GM21367 (cell line): ENCODE measurements at regions not wholly inside any gene's neighbourhood (a gene's known extent, or its start where the extent isn't known, plus 50 kb on each side); places are given as distances from the start of the nearest gene placed in this dataset.
A peak's percentile ranks its signal among the peaks of the same experiment; 100 is the strongest.

Source experiments
- ATAC-seq: cut with Tn5 transposase; IDR thresholded peaks from one replicate; pipeline ENCODE4 v1.9.1; 2021; ENCODE audit not compliant: unreplicated experiment

- ATAC-seq: no peak
Measured at GRCh38 chr2:6641956-6642355, 223.8 kb downstream of the CMPK2 start.

GRCh38 chr2:6644261-6644660, 221.4 kb downstream of the CMPK2 start:
- no peak for ATAC-seq

- ATAC-seq: no peak
Measured at GRCh38 chr2:6645004-6645403, 220.7 kb downstream of the CMPK2 start.

- ATAC-seq: no peak
Measured at GRCh38 chr2:6645672-6646071, 220.0 kb downstream of the CMPK2 start.

GRCh38 chr2:6647046-6647445, 218.7 kb downstream of the CMPK2 start:
- ATAC-seq: no peak

GRCh38 chr2:6648596-6649247, 217.0 kb downstream of the CMPK2 start:
- ATAC-seq: no peak

GRCh38 chr2:6650311-6650710, 215.4 kb downstream of the CMPK2 start:
- no peak for ATAC-seq

- no peak for ATAC-seq
Measured at GRCh38 chr2:6652251-6652650, 213.5 kb downstream of the CMPK2 start.

- ATAC-seq: no peak
Measured at GRCh38 chr2:6653281-6653750, 212.4 kb downstream of the CMPK2 start.

- no peak for ATAC-seq
Measured at GRCh38 chr2:6654279-6654678, 211.4 kb downstream of the CMPK2 start.

GRCh38 chr2:6656633-6657032, 209.1 kb downstream of the CMPK2 start:
- ATAC-seq: no peak

- no peak for ATAC-seq
Measured at GRCh38 chr2:6657136-6657535, 208.6 kb downstream of the CMPK2 start.

GRCh38 chr2:6657855-6658254, 207.9 kb downstream of the CMPK2 start:
- peak; percentile 85 for ATAC-seq

- no peak for ATAC-seq
Measured at GRCh38 chr2:6664332-6665061, 201.2 kb downstream of the CMPK2 start.

- ATAC-seq: no peak
Measured at GRCh38 chr2:6665093-6666045, 200.3 kb downstream of the CMPK2 start.

- ATAC-seq: no peak
Measured at GRCh38 chr2:6667326-6667725, 198.4 kb downstream of the CMPK2 start.

GRCh38 chr2:6671913-6672312, 193.8 kb downstream of the CMPK2 start:
- no peak for ATAC-seq

- no peak for ATAC-seq
Measured at GRCh38 chr2:6674381-6674780, 191.3 kb downstream of the CMPK2 start.

- ATAC-seq: no peak
Measured at GRCh38 chr2:6675791-6676190, 189.9 kb downstream of the CMPK2 start.

GRCh38 chr2:6676241-6676640, 189.5 kb downstream of the CMPK2 start:
- no peak for ATAC-seq

- no peak for ATAC-seq
Measured at GRCh38 chr2:6676776-6677175, 188.9 kb downstream of the CMPK2 start.
